B cell (primary cell): ENCODE measurements at regions not wholly inside any gene's neighbourhood (a gene's known extent, or its start where the extent isn't known, plus 50 kb on each side); places are given as distances from the start of the nearest gene placed in this dataset.

ENCODE experiments used
- ATAC-seq: fragments of 200-7000 bp; cut with Tn5 transposase; one replicate; pipeline ENCODE4 v1.10.0; 2021; ENCODE audit warnings: low read depth, mild to moderate bottlenecking, moderate number of reproducible peaks, moderate library complexity
- CTCF ChIA-PET: fragments of 350-600 bp; sonication (Branson Sonifier 250); formaldehyde crosslinking; loops from one replicate; lab custom pipeline; 2021; ENCODE audit warnings: antibody characterized with exemption, inconsistent platforms; lab: Charles Lee
- POLR2A ChIA-PET: fragments of 350-600 bp; sonication (Branson Sonifier 250); formaldehyde crosslinking; loops from one replicate; lab custom pipeline; 2021; ENCODE audit warnings: antibody characterized with exemption; lab: Charles Lee
- DNase-seq: peaks from one replicate; pipeline ENCODE4 v3.0.0; 2013
- H2AFZ ChIP-seq: 2 replicates; pipeline ENCODE4 v1.6.1; 2012; ENCODE audit warnings: mild to moderate bottlenecking, low read depth, low read length; ENCODE audit not compliant: insufficient read depth, poor library complexity, severe bottlenecking
- H3K27ac ChIP-seq, 2 donors: 1 replicate in 1 of 2; 2 replicates in 1 of 2; pipeline ENCODE4 v1.5.1; 2012 to 2013; ENCODE audit warnings: low read length in 2 of 2, mild to moderate bottlenecking in 2 of 2, moderate library complexity in 1 of 2
- H3K27me3 ChIP-seq, 4 experiments: fragments of 200-600 bp in 1 of 4; sonication (generic) in 1 of 4; replicated peaks in 1 of 4; 1 replicate in 2 of 4; 2 replicates in 2 of 4; pipeline versions ENCODE4 v1.6.1 to v1.7.0; 2013 to 2016; ENCODE audit warnings: low read length in 3 of 4, mild to moderate bottlenecking in 2 of 4, mixed read lengths in 1 of 4, moderate library complexity in 1 of 4; ENCODE audit not compliant: insufficient read depth in 4 of 4, control insufficient read depth in 3 of 4; ENCODE audit errors: control extremely low read depth in 1 of 4
- H3K36me3 ChIP-seq, 2 experiments: replicated peaks in 1 of 2; 1 replicate in 1 of 2; 2 replicates in 1 of 2; pipeline versions ENCODE4 v1.6.1 to v1.7.1; 2013; ENCODE audit warnings: low read length in 1 of 2; ENCODE audit not compliant: insufficient read depth in 2 of 2, control insufficient read depth in 1 of 2; ENCODE audit errors: control extremely low read depth in 1 of 2, extremely low read depth in 1 of 2
- H3K4me1 ChIP-seq, 2 donors: fragments of 200-600 bp in 1 of 2; sonication (generic) in 1 of 2; 1 replicate in 1 of 2; 2 replicates in 1 of 2; pipeline versions ENCODE4 v1.5.1 to v1.6.1; 2013 to 2017; ENCODE audit warnings: low read length in 2 of 2; ENCODE audit not compliant: control insufficient read depth in 2 of 2, insufficient read depth in 2 of 2
- H3K4me2 ChIP-seq: replicated peaks from 2 replicates; pipeline ENCODE3; 2012; ENCODE audit warnings: mild to moderate bottlenecking, low read depth, low read length; ENCODE audit not compliant: poor library complexity, severe bottlenecking
- H3K4me3 ChIP-seq, 5 experiments: fragments of 200-600 bp in 1 of 5; sonication (generic) in 1 of 5; 1 replicate in 3 of 5; 2 replicates in 2 of 5; pipeline versions ENCODE4 v1.5.1 to v1.7.0; 2011 to 2016; ENCODE audit warnings: low read length in 4 of 5, mild to moderate bottlenecking in 4 of 5, low read depth in 2 of 5, control low read depth in 1 of 5, moderate library complexity in 1 of 5; ENCODE audit not compliant: insufficient read depth in 1 of 5; ENCODE audit errors: control extremely low read depth in 1 of 5, extremely low read depth in 1 of 5
- H3K79me2 ChIP-seq: fragments of 200-600 bp; sonication (generic); one replicate; pipeline ENCODE4 v1.6.0; 2016; ENCODE audit warnings: low read length; ENCODE audit not compliant: control insufficient read depth, insufficient read depth
- H3K9ac ChIP-seq: fragments of 200-600 bp; sonication (generic); 2 replicates; pipeline ENCODE4 v1.6.1; 2017; ENCODE audit warnings: mild to moderate bottlenecking, low read length, moderate library complexity
- H3K9me3 ChIP-seq, 3 donors: one replicate each; pipeline versions ENCODE4 v1.6.1 to v1.7.1; 2013; ENCODE audit warnings: low read length in 2 of 3; ENCODE audit not compliant: control insufficient read depth in 2 of 3, insufficient read depth in 1 of 3; ENCODE audit errors: control extremely low read depth in 1 of 3
- H4K20me1 ChIP-seq: 2 replicates; pipeline ENCODE4 v1.6.0; 2012; ENCODE audit warnings: mild to moderate bottlenecking, low read length; ENCODE audit not compliant: insufficient read depth, control insufficient read depth, poor library complexity, severe bottlenecking
- H3K27ac Mint-ChIP-seq: one replicate; pipeline ENCODE4 v1.8.0; 2021; ENCODE audit warnings: mixed read lengths
- H3K27me3 Mint-ChIP-seq: one replicate; pipeline ENCODE4 v1.8.0; 2021; ENCODE audit warnings: mixed read lengths
- H3K4me1 Mint-ChIP-seq: one replicate; pipeline ENCODE4 v1.8.0; 2021; ENCODE audit warnings: mixed read lengths
- H3K4me3 Mint-ChIP-seq: one replicate; pipeline ENCODE4 v1.8.0; 2021; ENCODE audit warnings: mixed read lengths
- H3K9me3 Mint-ChIP-seq: one replicate; pipeline ENCODE4 v1.8.0; 2022; ENCODE audit warnings: mixed read lengths; ENCODE audit not compliant: insufficient read depth
- EZH2 ChIP-seq: IDR thresholded peaks from 2 replicates; pipeline ENCODE4 v1.6.1; 2012; ENCODE audit warnings: borderline replicate concordance, low read depth, mild to moderate bottlenecking, moderate library complexity, low read length; ENCODE audit not compliant: insufficient read depth, poor library complexity, severe bottlenecking
- WGBS: methylation state at CpG from one replicate; pipeline ENCODE4 v1.1.5; 2013; ENCODE audit warnings: missing lambda C conversion rate; ENCODE audit not compliant: insufficient coverage; 5-methylcytosine and 5-hydroxymethylcytosine counted together
- intact Hi-C: fragments of 100-400 bp; cut with micrococcal nuclease; formaldehyde crosslinking; loops from one replicate; pipeline ENCODE4 v1.10.0; 2022
- TF ChIP-seq, protein P1 (sequence below): fragments of 200-600 bp; IDR thresholded peaks from one replicate; pipeline ENCODE4 v1.8.0; 2022; ENCODE audit warnings: antibody characterized with exemption, mild to moderate bottlenecking

DNA sequence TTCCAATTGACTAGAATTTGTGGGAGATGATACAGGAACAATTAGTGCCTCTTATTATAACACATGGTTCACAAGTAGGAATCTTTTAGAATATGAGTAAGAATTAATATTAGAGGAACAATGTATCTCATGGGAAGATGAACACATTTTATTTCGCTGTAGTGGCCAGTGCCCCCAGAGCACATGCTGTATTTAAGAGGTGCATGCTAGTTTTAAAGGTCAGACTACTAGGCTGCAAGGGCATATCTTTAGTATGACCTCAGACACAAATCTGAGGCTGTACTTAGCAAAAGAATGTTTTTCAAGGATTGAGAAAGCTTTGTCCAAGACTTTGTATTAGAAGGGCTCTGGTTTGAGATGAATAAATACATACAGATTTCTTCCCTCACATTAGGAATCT is 586.9 kb downstream of the CCER1 start:
- intact Hi-C loops, result no loop called here
- Histone ChIP-seq H4K20me1 (no peaks in the 10 kb centered on the region), H3K4me3 (no peak overlapping the region), H2AFZ (no peak overlapping the region), H3K4me1 (no peaks in the 10 kb centered on the region), H3K9me3 (peaks cover 0 to 1% (median 0%) of the 10 kb centered on the region in 3 donors), H3K4me2 (no peak overlapping the region), H3K9ac (no peak overlapping the region), H3K79me2 (no peaks in the 10 kb centered on the region), H3K27me3 (no peaks in the 10 kb centered on the region), H3K36me3 (no peaks in the 10 kb centered on the region), H3K27ac (no peak overlapping the region)
- no peaks in the 10 kb centered on the region for H3K9me3 Mint-ChIP-seq
- TF ChIP-seq EZH2, result no peak
- TF ChIP-seq, protein P1, sequence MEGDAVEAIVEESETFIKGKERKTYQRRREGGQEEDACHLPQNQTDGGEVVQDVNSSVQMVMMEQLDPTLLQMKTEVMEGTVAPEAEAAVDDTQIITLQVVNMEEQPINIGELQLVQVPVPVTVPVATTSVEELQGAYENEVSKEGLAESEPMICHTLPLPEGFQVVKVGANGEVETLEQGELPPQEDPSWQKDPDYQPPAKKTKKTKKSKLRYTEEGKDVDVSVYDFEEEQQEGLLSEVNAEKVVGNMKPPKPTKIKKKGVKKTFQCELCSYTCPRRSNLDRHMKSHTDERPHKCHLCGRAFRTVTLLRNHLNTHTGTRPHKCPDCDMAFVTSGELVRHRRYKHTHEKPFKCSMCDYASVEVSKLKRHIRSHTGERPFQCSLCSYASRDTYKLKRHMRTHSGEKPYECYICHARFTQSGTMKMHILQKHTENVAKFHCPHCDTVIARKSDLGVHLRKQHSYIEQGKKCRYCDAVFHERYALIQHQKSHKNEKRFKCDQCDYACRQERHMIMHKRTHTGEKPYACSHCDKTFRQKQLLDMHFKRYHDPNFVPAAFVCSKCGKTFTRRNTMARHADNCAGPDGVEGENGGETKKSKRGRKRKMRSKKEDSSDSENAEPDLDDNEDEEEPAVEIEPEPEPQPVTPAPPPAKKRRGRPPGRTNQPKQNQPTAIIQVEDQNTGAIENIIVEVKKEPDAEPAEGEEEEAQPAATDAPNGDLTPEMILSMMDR, result no peak
- H3K27ac Mint-ChIP-seq, result no peak overlapping the region
- ATAC-seq (no peak), DNase-seq (no peak)
- H3K27me3 Mint-ChIP-seq, result no peaks in the 10 kb centered on the region
- ChIA-PET POLR2A (no interaction called here), CTCF (interaction anchor here (1.0 kb wide), 1 partner anchor 824 kb away, joined by 3 read pairs; no protein-coding TSS in a partner anchor)
- H3K4me3 Mint-ChIP-seq, result no peak overlapping the region
- 83% methylated on average over 1 of the region's 1 CpG for WGBS
- no peaks in the 10 kb centered on the region for H3K4me1 Mint-ChIP-seq

- Histone ChIP-seq H4K20me1 (no peaks in the 10 kb centered on the region), H3K79me2 (no peaks in the 10 kb centered on the region), H3K9ac (no peak overlapping the region), H3K27me3 (no peaks in the 10 kb centered on the region), H3K4me1 (no peaks in the 10 kb centered on the region), H3K36me3 (no peaks in the 10 kb centered on the region), H3K27ac (no peak overlapping the region), H3K4me2 (no peak overlapping the region), H3K9me3 (peaks cover 0 to 1% (median 0%) of the 10 kb centered on the region in 3 donors), H2AFZ (no peak overlapping the region), H3K4me3 (no peak overlapping the region)
- Mint-ChIP-seq H3K4me3 (no peak overlapping the region), H3K9me3 (no peaks in the 10 kb centered on the region), H3K4me1 (no peaks in the 10 kb centered on the region), H3K27ac (no peak overlapping the region), H3K27me3 (no peaks in the 10 kb centered on the region)
- intact Hi-C loops, result no loop called here
- CTCF ChIA-PET, result no interaction called here
- DNase-seq (no peak), ATAC-seq (no peak)
- no CpG with 5 or more reads among the region's 2 CpGs for WGBS
- POLR2A ChIA-PET, result no interaction called here
- TF ChIP-seq, protein P1, result no peak
- no peak for TF ChIP-seq EZH2
These were observed 588.7 kb downstream of the CCER1 start for GRCh38 chr12:90366286-90366685.
